Trophoblast cell (in vitro differentiated cells and primary cell): ENCODE measurements at regions not wholly inside any gene's neighbourhood (a gene's known extent, or its start where the extent isn't known, plus 50 kb on each side); places are given as distances from the start of the nearest gene placed in this dataset.

Experiments
- DNase-seq, 2 donors: peaks; one replicate each; pipeline ENCODE4 v3.0.0-alpha.2; 2016
- H2AFZ ChIP-seq: 2 replicates; pipeline ENCODE4 v1.6.1; 2013; ENCODE audit warnings: low read length, moderate library complexity, mild to moderate bottlenecking; ENCODE audit not compliant: insufficient read depth, poor library complexity
- H2AK5ac ChIP-seq: 2 replicates; pipeline ENCODE4 v1.6.1; 2013; ENCODE audit warnings: mild to moderate bottlenecking, low read length
- H2BK120ac ChIP-seq: 2 replicates; pipeline ENCODE4 v1.6.1; 2013; ENCODE audit warnings: low read length, mild to moderate bottlenecking, moderate library complexity; ENCODE audit not compliant: insufficient read depth, poor library complexity
- H2BK12ac ChIP-seq: 2 replicates; pipeline ENCODE4 v1.6.1; 2013; ENCODE audit warnings: mild to moderate bottlenecking, low read length, moderate library complexity
- H2BK5ac ChIP-seq: 2 replicates; pipeline ENCODE4 v1.6.1; 2013; ENCODE audit warnings: low read length, low read depth, moderate library complexity, mild to moderate bottlenecking; ENCODE audit not compliant: poor library complexity
- H3K14ac ChIP-seq: 2 replicates; pipeline ENCODE4 v1.6.1; 2013; ENCODE audit warnings: mild to moderate bottlenecking, low read length
- H3K18ac ChIP-seq: 2 replicates; pipeline ENCODE4 v1.6.1; 2013; ENCODE audit warnings: mild to moderate bottlenecking, low read length
- H3K23ac ChIP-seq: 2 replicates; pipeline ENCODE4 v1.6.1; 2013; ENCODE audit warnings: low read length
- H3K27ac ChIP-seq: 2 replicates; pipeline ENCODE4 v1.5.1; 2013; ENCODE audit warnings: low read depth, mild to moderate bottlenecking, inconsistent platforms, low read length, moderate library complexity
- H3K27me3 ChIP-seq: 2 replicates; pipeline ENCODE4 v1.6.1; 2013; ENCODE audit warnings: inconsistent platforms, mild to moderate bottlenecking, low read length, moderate library complexity; ENCODE audit not compliant: insufficient read depth
- H3K36me3 ChIP-seq, 2 experiments: 1 replicate in 1 of 2; 2 replicates in 1 of 2; pipeline ENCODE4 v1.6.1; 2013; ENCODE audit warnings: low read length in 2 of 2, mild to moderate bottlenecking in 2 of 2, moderate library complexity in 1 of 2; ENCODE audit not compliant: insufficient read depth in 2 of 2, control insufficient read depth in 1 of 2
- H3K4ac ChIP-seq: 2 replicates; pipeline ENCODE4 v1.6.1; 2013; ENCODE audit warnings: low read depth, mild to moderate bottlenecking, low read length, moderate library complexity
- H3K4me1 ChIP-seq, 2 experiments: 1 replicate in 1 of 2; 2 replicates in 1 of 2; pipeline ENCODE4 v1.6.1; 2013; ENCODE audit warnings: low read length in 2 of 2, mild to moderate bottlenecking in 2 of 2, moderate library complexity in 1 of 2; ENCODE audit not compliant: insufficient read depth in 2 of 2, control insufficient read depth in 1 of 2
- H3K4me2 ChIP-seq: 2 replicates; pipeline ENCODE4 v1.6.1; 2013; ENCODE audit warnings: inconsistent platforms, mild to moderate bottlenecking, low read length, moderate library complexity
- H3K4me3 ChIP-seq: 2 replicates; pipeline ENCODE4 v1.5.1; 2013; ENCODE audit warnings: mild to moderate bottlenecking, low read depth, low read length, inconsistent platforms
- H3K79me1 ChIP-seq: one replicate; pipeline ENCODE4 v1.6.1; 2013; ENCODE audit warnings: low read length
- H3K79me2 ChIP-seq: 2 replicates; pipeline ENCODE4 v1.6.1; 2013; ENCODE audit warnings: low read length, mild to moderate bottlenecking; ENCODE audit not compliant: control insufficient read depth, insufficient read depth, poor library complexity
- H3K9ac ChIP-seq: 2 replicates; pipeline ENCODE4 v1.6.1; 2013; ENCODE audit warnings: mild to moderate bottlenecking, low read length
- H3K9me3 ChIP-seq: 2 replicates; pipeline ENCODE4 v1.6.1; 2013; ENCODE audit warnings: low read depth, mild to moderate bottlenecking, control low read depth, inconsistent platforms, low read length; ENCODE audit not compliant: insufficient read depth
- H4K12ac ChIP-seq: 2 replicates; pipeline ENCODE4 v1.6.1; 2013; ENCODE audit warnings: low read depth, mild to moderate bottlenecking, low read length, moderate library complexity
- H4K8ac ChIP-seq: 2 replicates; pipeline ENCODE4 v1.6.1; 2013; ENCODE audit warnings: low read depth, mild to moderate bottlenecking, low read length, moderate library complexity
- H4K91ac ChIP-seq: one replicate; pipeline ENCODE4 v1.6.1; 2013; ENCODE audit warnings: low read depth, mild to moderate bottlenecking, low read length, moderate library complexity
- WGBS: extraction: QIAGEN DNeasy Blood & Tissue Kit; methylation state at CpG from one replicate; pipeline ENCODE4 v1.1.7; 2013; ENCODE audit warnings: missing lambda C conversion rate; ENCODE audit not compliant: insufficient read length, insufficient coverage; ENCODE audit errors: extremely low coverage; 5-methylcytosine and 5-hydroxymethylcytosine counted together

GRCh38 chr2:209239585-209239938 is 184.3 kb upstream of the MAP2 start:
- Histone ChIP-seq H3K9ac (no peak overlapping the region), H2BK5ac (no peak overlapping the region), H3K79me2 (no peaks in the 10 kb centered on the region), H2BK12ac (no peak overlapping the region), H4K91ac (no peak overlapping the region), H3K23ac (no peak overlapping the region), H3K27me3 (no peaks in the 10 kb centered on the region), H3K27ac (no peak overlapping the region), H2AK5ac (no peak overlapping the region), H3K4me2 (no peak overlapping the region), H4K8ac (no peak overlapping the region), H3K4me3 (no peak overlapping the region), H3K14ac (no peak overlapping the region), H2BK120ac (no peak overlapping the region), H3K79me1 (no peaks in the 10 kb centered on the region), H3K4ac (no peak overlapping the region), H2AFZ (no peak overlapping the region), H3K4me1 (no peaks in the 10 kb centered on the region), H3K36me3 (no peaks in the 10 kb centered on the region), H3K18ac (no peak overlapping the region), H3K9me3 (no peaks in the 10 kb centered on the region), H4K12ac (no peak overlapping the region)
- DNase-seq = no peak
- no CpG with 5 or more reads among the region's 2 CpGs for WGBS

- Histone ChIP-seq H2BK120ac (no peak overlapping the region), H3K9ac (no peak overlapping the region), H2AK5ac (no peak overlapping the region), H2AFZ (no peak overlapping the region), H3K79me2 (no peaks in the 10 kb centered on the region), H3K14ac (no peak overlapping the region), H4K8ac (no peak overlapping the region), H2BK12ac (no peak overlapping the region), H3K4me3 (no peak overlapping the region), H3K18ac (no peak overlapping the region), H4K91ac (no peak overlapping the region), H2BK5ac (no peak overlapping the region), H3K4me1 (no peaks in the 10 kb centered on the region), H3K4ac (no peak overlapping the region), H3K23ac (no peak overlapping the region), H4K12ac (no peak overlapping the region), H3K4me2 (no peak overlapping the region), H3K36me3 (no peaks in the 10 kb centered on the region), H3K79me1 (no peaks in the 10 kb centered on the region), H3K9me3 (no peaks in the 10 kb centered on the region), H3K27ac (no peak overlapping the region), H3K27me3 (no peaks in the 10 kb centered on the region)
- WGBS = no CpG with 5 or more reads among the region's 1 CpG
- DNase-seq = no peak
Measured at GRCh38 chr2:209240204-209240603, 183.6 kb upstream of the MAP2 start.

GRCh38 chr2:209253544-209253943 is 170.3 kb upstream of the MAP2 start:
- Histone ChIP-seq H2BK120ac (no peak overlapping the region), H3K4me3 (no peak overlapping the region), H3K9me3 (no peaks in the 10 kb centered on the region), H3K9ac (no peak overlapping the region), H3K4me1 (no peaks in the 10 kb centered on the region), H2AFZ (no peak overlapping the region), H3K27me3 (no peaks in the 10 kb centered on the region), H3K79me2 (no peaks in the 10 kb centered on the region), H3K14ac (no peak overlapping the region), H3K4me2 (no peak overlapping the region), H4K8ac (no peak overlapping the region), H3K79me1 (no peaks in the 10 kb centered on the region), H2AK5ac (no peak overlapping the region), H3K27ac (no peak overlapping the region), H3K36me3 (no peaks in the 10 kb centered on the region), H2BK12ac (no peak overlapping the region), H3K23ac (no peak overlapping the region), H3K4ac (no peak overlapping the region), H4K91ac (no peak overlapping the region), H2BK5ac (no peak overlapping the region), H4K12ac (no peak overlapping the region), H3K18ac (no peak overlapping the region)
- DNase-seq = no peak
- no CpG with 5 or more reads among the region's 2 CpGs for WGBS

GRCh38 chr2:209259767-209260166 is 164.1 kb upstream of the MAP2 start:
- H4K8ac ChIP-seq = no peak overlapping the region
- H3K9me3 ChIP-seq = no peaks in the 10 kb centered on the region
- no peak for DNase-seq
- H3K9ac ChIP-seq = no peak overlapping the region
- no peaks in the 10 kb centered on the region for H3K4me1 ChIP-seq
- H3K27ac ChIP-seq = no peak overlapping the region
- H3K4me2 ChIP-seq = no peak overlapping the region
- H3K23ac ChIP-seq = no peak overlapping the region
- H4K91ac ChIP-seq = no peak overlapping the region
- H3K14ac ChIP-seq = no peak overlapping the region
- WGBS = no CpG with 5 or more reads among the region's 7 CpGs
- no peak overlapping the region for H2BK5ac ChIP-seq
- no peak overlapping the region for H2AFZ ChIP-seq
- no peak overlapping the region for H2BK12ac ChIP-seq
- H4K12ac ChIP-seq = no peak overlapping the region
- H3K27me3 ChIP-seq = no peaks in the 10 kb centered on the region
- H3K79me2 ChIP-seq = no peaks in the 10 kb centered on the region
- H3K4ac ChIP-seq = no peak overlapping the region
- H3K79me1 ChIP-seq = no peaks in the 10 kb centered on the region
- H2AK5ac ChIP-seq = no peak overlapping the region
- no peak overlapping the region for H3K4me3 ChIP-seq
- H3K18ac ChIP-seq = no peak overlapping the region
- no peak overlapping the region for H2BK120ac ChIP-seq
- H3K36me3 ChIP-seq = no peaks in the 10 kb centered on the region
